GM23338 (cell line): ENCODE measurements at regions not wholly inside any gene's neighbourhood (a gene's known extent, or its start where the extent isn't known, plus 50 kb on each side); places are given as distances from the start of the nearest gene placed in this dataset.
A peak's percentile ranks its signal among the peaks of the same experiment; 100 is the strongest.

Experiments
- ATAC-seq: fragments of 200-7000 bp; cut with Tn5 transposase; 3 replicates; pipeline ENCODE4 v1.9.1; 2020
- DNase-seq: peaks from one replicate; pipeline ENCODE4 v3.0.0-alpha.2; 2015; ENCODE audit warnings: low spot score
- H2AFZ ChIP-seq: fragments of 200-600 bp; sonication (generic); 2 replicates; pipeline ENCODE4 v1.8.0; 2016; ENCODE audit warnings: antibody characterized with exemption, mild to moderate bottlenecking, moderate library complexity
- H3F3A ChIP-seq: fragments of 200-600 bp; sonication (generic); replicated peaks from 2 replicates; pipeline ENCODE4 v1.8.0; 2017; ENCODE audit warnings: antibody characterized with exemption, mixed run types, low read depth
- H3K27ac ChIP-seq: fragments of 200-600 bp; sonication (generic); 2 replicates; pipeline ENCODE4 v1.6.1; 2016; ENCODE audit warnings: low read depth
- H3K27me3 ChIP-seq: fragments of 200-600 bp; sonication (generic); 2 replicates; pipeline ENCODE4 v1.8.0; 2016; ENCODE audit warnings: mild to moderate bottlenecking, mixed run types, moderate library complexity; ENCODE audit not compliant: insufficient read depth
- H3K36me3 ChIP-seq: fragments of 200-600 bp; sonication (generic); 2 replicates; pipeline ENCODE4 v1.8.0; 2016; ENCODE audit warnings: mild to moderate bottlenecking; ENCODE audit not compliant: insufficient read depth
- H3K4me1 ChIP-seq: fragments of 200-600 bp; sonication (generic); 2 replicates; pipeline ENCODE4 v1.8.0; 2016; ENCODE audit warnings: mild to moderate bottlenecking, moderate library complexity; ENCODE audit not compliant: insufficient read depth
- H3K4me2 ChIP-seq: fragments of 200-600 bp; sonication (generic); 2 replicates; pipeline ENCODE4 v1.7.1; 2017; ENCODE audit warnings: mixed run types
- H3K4me3 ChIP-seq: fragments of 200-600 bp; sonication (generic); 2 replicates; pipeline ENCODE4 v1.6.1; 2016; ENCODE audit warnings: mixed run types
- H3K79me2 ChIP-seq: fragments of 200-600 bp; sonication (generic); replicated peaks from 2 replicates; pipeline ENCODE4 v1.8.0; 2017; ENCODE audit warnings: mild to moderate bottlenecking; ENCODE audit not compliant: insufficient read depth
- H3K9me2 ChIP-seq: fragments of 200-600 bp; sonication (generic); 2 replicates; pipeline ENCODE4 v1.8.0; 2017; ENCODE audit not compliant: insufficient read depth
- H4K20me1 ChIP-seq: fragments of 200-600 bp; sonication (generic); replicated peaks from 2 replicates; pipeline ENCODE4 v1.8.0; 2017; ENCODE audit warnings: mild to moderate bottlenecking; ENCODE audit not compliant: insufficient read depth
- H3K27ac Mint-ChIP-seq: 2 replicates; pipeline ENCODE4 v1.8.0; 2020; ENCODE audit warnings: inconsistent platforms, mild to moderate bottlenecking, moderate library complexity, mixed read lengths
- H3K27me3 Mint-ChIP-seq: 3 replicates; pipeline ENCODE4 v1.8.0; 2022; ENCODE audit warnings: low read depth, mild to moderate bottlenecking, moderate library complexity, mixed read lengths, inconsistent platforms; ENCODE audit not compliant: insufficient read depth, poor library complexity
- H3K36me3 Mint-ChIP-seq: 3 replicates; pipeline ENCODE4 v1.8.0; 2021; ENCODE audit warnings: low read depth, mild to moderate bottlenecking, inconsistent platforms, moderate library complexity, mixed read lengths
- H3K4me1 Mint-ChIP-seq: 3 replicates; pipeline ENCODE4 v1.8.0; 2020; ENCODE audit warnings: mild to moderate bottlenecking, inconsistent platforms, mixed read lengths
- H3K4me3 Mint-ChIP-seq: 3 replicates; pipeline ENCODE4 v1.8.0; 2021; ENCODE audit warnings: moderate library complexity, mild to moderate bottlenecking, inconsistent platforms, mixed read lengths
- H3K9me3 Mint-ChIP-seq: 3 replicates; pipeline ENCODE4 v1.8.0; 2020; ENCODE audit warnings: moderate library complexity, mild to moderate bottlenecking, inconsistent platforms, mixed read lengths
- CREB1 ChIP-seq: fragments of 250-450 bp; sonication (Bioruptor Pico); IDR thresholded peaks from 2 replicates; pipeline ENCODE4 v1.5.0; 2020; ENCODE audit warnings: low read depth, mild to moderate bottlenecking, moderate library complexity
- EZH2phosphoT487 ChIP-seq: fragments of 200-600 bp; sonication (generic); IDR thresholded peaks from one replicate; pipeline ENCODE4 v1.8.1; 2018; ENCODE audit warnings: antibody characterized with exemption; ENCODE audit not compliant: unreplicated experiment
- JUNB ChIP-seq: IDR thresholded peaks from one replicate; pipeline ENCODE4 v1.6.1; 2016; ENCODE audit warnings: antibody characterized with exemption; ENCODE audit not compliant: unreplicated experiment
- STAT1 ChIP-seq: IDR thresholded peaks from one replicate; pipeline ENCODE4 v1.6.1; 2016; ENCODE audit warnings: antibody characterized with exemption; ENCODE audit not compliant: unreplicated experiment
- TF ChIP-seq, protein P1 (sequence below), 2 experiments: fragments of 200-600 bp in 1 of 2; sonication (generic) in 1 of 2; conservative IDR thresholded peaks; 2 replicates each; pipeline versions ENCODE4 v1.5.1 to v1.6.1; 2016 to 2017; ENCODE audit warnings: antibody characterized with exemption in 2 of 2, low read depth in 2 of 2, mild to moderate bottlenecking in 2 of 2, moderate library complexity in 1 of 2
- TF ChIP-seq, protein P2 (sequence below): IDR thresholded peaks from 2 replicates; pipeline ENCODE4 v1.6.1; 2016; ENCODE audit warnings: antibody characterized with exemption
- TF ChIP-seq, protein P3 (sequence below): fragments of 250-450 bp; sonication (Bioruptor Pico); IDR thresholded peaks from 2 replicates; pipeline ENCODE4 v1.5.0; 2020; ENCODE audit warnings: mild to moderate bottlenecking, moderate library complexity

DNA sequence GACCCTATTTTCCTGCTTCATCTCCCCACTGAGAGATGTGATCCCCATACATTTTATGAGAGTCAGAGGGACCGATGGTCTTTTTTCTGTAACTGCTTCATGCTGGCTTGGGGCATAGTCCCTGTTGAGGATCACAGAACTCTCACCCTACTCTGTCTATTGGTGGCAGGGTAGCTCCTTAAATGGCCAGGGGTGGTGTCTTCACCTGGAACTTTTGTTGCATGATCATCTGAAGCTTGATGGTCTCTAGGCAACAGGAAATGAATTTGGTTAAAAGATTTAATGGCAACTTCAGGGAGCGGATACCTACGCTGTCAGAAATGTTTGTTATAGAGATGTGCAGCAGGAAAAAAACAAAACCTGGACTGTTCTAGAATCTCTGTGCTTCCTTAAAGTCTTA is 87.0 kb upstream of the GLIS3 start:
- Histone ChIP-seq H3K79me2 (no peaks in the 10 kb centered on the region), H3K4me3 (no peak overlapping the region), H4K20me1 (no peaks in the 10 kb centered on the region), H3K27me3 (no peaks in the 10 kb centered on the region), H3K4me2 (no peak overlapping the region), H3K9me2 (no peaks in the 10 kb centered on the region), H3K27ac (no peak overlapping the region), H3F3A (no peaks in the 10 kb centered on the region), H3K4me1 (no peaks in the 10 kb centered on the region), H2AFZ (no peak overlapping the region), H3K36me3 (no peaks in the 10 kb centered on the region)
- peak; percentile 61 for ATAC-seq
- H3K36me3 Mint-ChIP-seq, result no peaks in the 10 kb centered on the region
- no peaks in the 10 kb centered on the region for H3K4me1 Mint-ChIP-seq
- DNase-seq, result peak; percentile 41
- no peaks in the 10 kb centered on the region for H3K27me3 Mint-ChIP-seq
- H3K9me3 Mint-ChIP-seq, result no peaks in the 10 kb centered on the region
- no peak for TF ChIP-seq EZH2phosphoT487
- TF ChIP-seq, protein P1, sequence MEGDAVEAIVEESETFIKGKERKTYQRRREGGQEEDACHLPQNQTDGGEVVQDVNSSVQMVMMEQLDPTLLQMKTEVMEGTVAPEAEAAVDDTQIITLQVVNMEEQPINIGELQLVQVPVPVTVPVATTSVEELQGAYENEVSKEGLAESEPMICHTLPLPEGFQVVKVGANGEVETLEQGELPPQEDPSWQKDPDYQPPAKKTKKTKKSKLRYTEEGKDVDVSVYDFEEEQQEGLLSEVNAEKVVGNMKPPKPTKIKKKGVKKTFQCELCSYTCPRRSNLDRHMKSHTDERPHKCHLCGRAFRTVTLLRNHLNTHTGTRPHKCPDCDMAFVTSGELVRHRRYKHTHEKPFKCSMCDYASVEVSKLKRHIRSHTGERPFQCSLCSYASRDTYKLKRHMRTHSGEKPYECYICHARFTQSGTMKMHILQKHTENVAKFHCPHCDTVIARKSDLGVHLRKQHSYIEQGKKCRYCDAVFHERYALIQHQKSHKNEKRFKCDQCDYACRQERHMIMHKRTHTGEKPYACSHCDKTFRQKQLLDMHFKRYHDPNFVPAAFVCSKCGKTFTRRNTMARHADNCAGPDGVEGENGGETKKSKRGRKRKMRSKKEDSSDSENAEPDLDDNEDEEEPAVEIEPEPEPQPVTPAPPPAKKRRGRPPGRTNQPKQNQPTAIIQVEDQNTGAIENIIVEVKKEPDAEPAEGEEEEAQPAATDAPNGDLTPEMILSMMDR (conservative IDR thresholded peaks at IDR 0.05; ENCODE audit: low read depth in 2 of 2), result peak; percentile 20 to 60; a peak in 3 of 4 replicates
- no peak overlapping the region for H3K4me3 Mint-ChIP-seq
- no peak overlapping the region for H3K27ac Mint-ChIP-seq

DNA sequence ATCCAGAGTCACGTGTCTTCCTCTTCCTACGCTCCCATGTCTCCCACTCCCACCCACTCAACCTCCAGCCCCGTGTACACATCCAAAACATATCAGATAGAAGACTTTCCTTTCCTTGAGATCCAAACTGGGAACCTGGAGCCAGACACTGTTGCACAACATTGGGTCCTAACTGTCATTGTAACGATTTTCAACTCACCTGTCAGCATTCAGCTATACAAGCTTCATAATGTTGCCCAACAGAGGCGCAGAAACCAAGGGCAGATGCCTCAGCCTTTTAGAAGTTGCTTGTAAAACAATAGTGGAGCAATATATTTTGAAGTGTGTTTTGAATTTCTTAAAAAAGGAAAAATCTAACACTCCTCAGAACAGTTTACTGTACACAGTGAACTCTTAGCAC is 84.9 kb upstream of the GLIS3 start:
- Histone ChIP-seq H3K79me2 (no peaks in the 10 kb centered on the region), H4K20me1 (no peaks in the 10 kb centered on the region), H3K36me3 (no peaks in the 10 kb centered on the region), H3K4me3 (no peak overlapping the region), H3F3A (no peaks in the 10 kb centered on the region), H3K27me3 (no peaks in the 10 kb centered on the region), H2AFZ (no peak overlapping the region), H3K27ac (no peak overlapping the region), H3K4me2 (no peak overlapping the region), H3K9me2 (no peaks in the 10 kb centered on the region), H3K4me1 (no peaks in the 10 kb centered on the region)
- H3K27me3 Mint-ChIP-seq, result no peaks in the 10 kb centered on the region
- no peaks in the 10 kb centered on the region for H3K36me3 Mint-ChIP-seq
- no peak for ATAC-seq
- DNase-seq, result no peak
- TF ChIP-seq STAT1 (no peak), CREB1 (CRISPR knock-in tag) (no peak), JUNB (no peak)
- TF ChIP-seq, protein P2, sequence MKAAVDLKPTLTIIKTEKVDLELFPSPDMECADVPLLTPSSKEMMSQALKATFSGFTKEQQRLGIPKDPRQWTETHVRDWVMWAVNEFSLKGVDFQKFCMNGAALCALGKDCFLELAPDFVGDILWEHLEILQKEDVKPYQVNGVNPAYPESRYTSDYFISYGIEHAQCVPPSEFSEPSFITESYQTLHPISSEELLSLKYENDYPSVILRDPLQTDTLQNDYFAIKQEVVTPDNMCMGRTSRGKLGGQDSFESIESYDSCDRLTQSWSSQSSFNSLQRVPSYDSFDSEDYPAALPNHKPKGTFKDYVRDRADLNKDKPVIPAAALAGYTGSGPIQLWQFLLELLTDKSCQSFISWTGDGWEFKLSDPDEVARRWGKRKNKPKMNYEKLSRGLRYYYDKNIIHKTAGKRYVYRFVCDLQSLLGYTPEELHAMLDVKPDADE, result no peak
- TF ChIP-seq, protein P3, sequence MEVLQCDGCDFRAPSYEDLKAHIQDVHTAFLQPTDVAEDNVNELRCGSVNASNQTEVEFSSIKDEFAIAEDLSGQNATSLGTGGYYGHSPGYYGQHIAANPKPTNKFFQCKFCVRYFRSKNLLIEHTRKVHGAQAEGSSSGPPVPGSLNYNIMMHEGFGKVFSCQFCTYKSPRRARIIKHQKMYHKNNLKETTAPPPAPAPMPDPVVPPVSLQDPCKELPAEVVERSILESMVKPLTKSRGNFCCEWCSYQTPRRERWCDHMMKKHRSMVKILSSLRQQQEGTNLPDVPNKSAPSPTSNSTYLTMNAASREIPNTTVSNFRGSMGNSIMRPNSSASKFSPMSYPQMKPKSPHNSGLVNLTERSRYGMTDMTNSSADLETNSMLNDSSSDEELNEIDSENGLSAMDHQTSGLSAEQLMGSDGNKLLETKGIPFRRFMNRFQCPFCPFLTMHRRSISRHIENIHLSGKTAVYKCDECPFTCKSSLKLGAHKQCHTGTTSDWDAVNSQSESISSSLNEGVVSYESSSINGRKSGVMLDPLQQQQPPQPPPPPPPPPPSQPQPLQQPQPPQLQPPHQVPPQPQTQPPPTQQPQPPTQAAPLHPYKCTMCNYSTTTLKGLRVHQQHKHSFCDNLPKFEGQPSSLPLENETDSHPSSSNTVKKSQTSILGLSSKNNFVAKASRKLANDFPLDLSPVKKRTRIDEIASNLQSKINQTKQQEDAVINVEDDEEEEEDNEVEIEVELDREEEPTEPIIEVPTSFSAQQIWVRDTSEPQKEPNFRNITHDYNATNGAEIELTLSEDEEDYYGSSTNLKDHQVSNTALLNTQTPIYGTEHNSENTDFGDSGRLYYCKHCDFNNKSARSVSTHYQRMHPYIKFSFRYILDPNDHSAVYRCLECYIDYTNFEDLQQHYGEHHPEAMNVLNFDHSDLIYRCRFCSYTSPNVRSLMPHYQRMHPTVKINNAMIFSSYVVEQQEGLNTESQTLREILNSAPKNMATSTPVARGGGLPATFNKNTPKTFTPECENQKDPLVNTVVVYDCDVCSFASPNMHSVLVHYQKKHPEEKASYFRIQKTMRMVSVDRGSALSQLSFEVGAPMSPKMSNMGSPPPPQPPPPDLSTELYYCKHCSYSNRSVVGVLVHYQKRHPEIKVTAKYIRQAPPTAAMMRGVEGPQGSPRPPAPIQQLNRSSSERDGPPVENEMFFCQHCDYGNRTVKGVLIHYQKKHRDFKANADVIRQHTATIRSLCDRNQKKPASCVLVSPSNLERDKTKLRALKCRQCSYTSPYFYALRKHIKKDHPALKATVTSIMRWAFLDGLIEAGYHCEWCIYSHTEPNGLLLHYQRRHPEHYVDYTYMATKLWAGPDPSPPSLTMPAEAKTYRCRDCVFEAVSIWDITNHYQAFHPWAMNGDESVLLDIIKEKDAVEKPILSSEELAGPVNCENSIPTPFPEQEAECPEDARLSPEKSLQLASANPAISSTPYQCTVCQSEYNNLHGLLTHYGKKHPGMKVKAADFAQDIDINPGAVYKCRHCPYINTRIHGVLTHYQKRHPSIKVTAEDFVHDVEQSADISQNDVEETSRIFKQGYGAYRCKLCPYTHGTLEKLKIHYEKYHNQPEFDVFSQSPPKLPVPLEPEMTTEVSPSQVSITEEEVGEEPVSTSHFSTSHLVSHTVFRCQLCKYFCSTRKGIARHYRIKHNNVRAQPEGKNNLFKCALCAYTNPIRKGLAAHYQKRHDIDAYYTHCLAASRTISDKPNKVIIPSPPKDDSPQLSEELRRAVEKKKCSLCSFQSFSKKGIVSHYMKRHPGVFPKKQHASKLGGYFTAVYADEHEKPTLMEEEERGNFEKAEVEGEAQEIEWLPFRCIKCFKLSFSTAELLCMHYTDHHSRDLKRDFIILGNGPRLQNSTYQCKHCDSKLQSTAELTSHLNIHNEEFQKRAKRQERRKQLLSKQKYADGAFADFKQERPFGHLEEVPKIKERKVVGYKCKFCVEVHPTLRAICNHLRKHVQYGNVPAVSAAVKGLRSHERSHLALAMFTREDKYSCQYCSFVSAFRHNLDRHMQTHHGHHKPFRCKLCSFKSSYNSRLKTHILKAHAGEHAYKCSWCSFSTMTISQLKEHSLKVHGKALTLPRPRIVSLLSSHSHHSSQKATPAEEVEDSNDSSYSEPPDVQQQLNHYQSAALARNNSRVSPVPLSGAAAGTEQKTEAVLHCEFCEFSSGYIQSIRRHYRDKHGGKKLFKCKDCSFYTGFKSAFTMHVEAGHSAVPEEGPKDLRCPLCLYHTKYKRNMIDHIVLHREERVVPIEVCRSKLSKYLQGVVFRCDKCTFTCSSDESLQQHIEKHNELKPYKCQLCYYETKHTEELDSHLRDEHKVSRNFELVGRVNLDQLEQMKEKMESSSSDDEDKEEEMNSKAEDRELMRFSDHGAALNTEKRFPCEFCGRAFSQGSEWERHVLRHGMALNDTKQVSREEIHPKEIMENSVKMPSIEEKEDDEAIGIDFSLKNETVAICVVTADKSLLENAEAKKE (CRISPR knock-in tag), result no peak
- no peaks in the 10 kb centered on the region for H3K9me3 Mint-ChIP-seq
- no peak overlapping the region for H3K27ac Mint-ChIP-seq
- no peaks in the 10 kb centered on the region for H3K4me1 Mint-ChIP-seq
- H3K4me3 Mint-ChIP-seq, result no peak overlapping the region
